H9 (cell line): ENCODE measurements at regions not wholly inside any gene's neighbourhood (a gene's known extent, or its start where the extent isn't known, plus 50 kb on each side); places are given as distances from the start of the nearest gene placed in this dataset.
A peak's percentile ranks its signal among the peaks of the same experiment; 100 is the strongest.

Experiments used
- DNase-seq: peaks from one replicate; pipeline ENCODE4 v3.0.0-alpha.2; 2017
- H2AFZ ChIP-seq: one replicate; pipeline ENCODE4 v1.6.1; 2013; ENCODE audit warnings: mild to moderate bottlenecking, low read length, control low read depth, moderate library complexity
- H2AK5ac ChIP-seq: 2 replicates; pipeline ENCODE4 v1.6.1; 2013; ENCODE audit warnings: low read length, control low read depth, mixed read lengths; ENCODE audit not compliant: insufficient read length
- H2BK120ac ChIP-seq: one replicate; pipeline ENCODE4 v1.6.1; 2013; ENCODE audit warnings: low read depth, mild to moderate bottlenecking, low read length, control low read depth, inconsistent platforms; ENCODE audit not compliant: poor library complexity, severe bottlenecking
- H2BK12ac ChIP-seq: 2 replicates; pipeline ENCODE4 v1.6.1; 2013; ENCODE audit warnings: low read length, control low read depth, mixed read lengths, low read depth; ENCODE audit not compliant: insufficient read length
- H2BK15ac ChIP-seq: 2 replicates; pipeline ENCODE4 v1.6.1; 2013; ENCODE audit warnings: low read depth, low read length, control low read depth
- H2BK20ac ChIP-seq: one replicate; pipeline ENCODE4 v1.6.1; 2013; ENCODE audit warnings: low read depth, mild to moderate bottlenecking, low read length, control low read depth, inconsistent platforms; ENCODE audit not compliant: poor library complexity, severe bottlenecking
- H2BK5ac ChIP-seq: 2 replicates; pipeline ENCODE4 v1.6.1; 2013; ENCODE audit warnings: low read length, control low read depth, mixed read lengths; ENCODE audit not compliant: insufficient read length
- H3K14ac ChIP-seq: 2 replicates; pipeline ENCODE4 v1.6.1; 2013; ENCODE audit warnings: low read length, control low read depth; ENCODE audit not compliant: insufficient read depth
- H3K18ac ChIP-seq: 2 replicates; pipeline ENCODE4 v1.6.1; 2013; ENCODE audit warnings: low read depth, mild to moderate bottlenecking, mixed read lengths, low read length, control low read depth; ENCODE audit not compliant: insufficient read length
- H3K23ac ChIP-seq: 2 replicates; pipeline ENCODE4 v1.6.1; 2013; ENCODE audit warnings: low read length, control low read depth, mixed read lengths, low read depth; ENCODE audit not compliant: insufficient read length
- H3K23me2 ChIP-seq: 2 replicates; pipeline ENCODE4 v1.6.1; 2013; ENCODE audit warnings: low read depth, mild to moderate bottlenecking, mixed read lengths, low read length, control low read depth; ENCODE audit not compliant: insufficient read length, poor library complexity, severe bottlenecking
- H3K27ac ChIP-seq: 2 replicates; pipeline ENCODE4 v1.5.1; 2013; ENCODE audit warnings: low read length, control low read depth, mixed read lengths, low read depth; ENCODE audit not compliant: insufficient read length
- H3K27me3 ChIP-seq: 2 replicates; pipeline ENCODE4 v1.6.1; 2013; ENCODE audit warnings: low read length, control low read depth, inconsistent platforms; ENCODE audit not compliant: insufficient read depth
- H3K4ac ChIP-seq: 2 replicates; pipeline ENCODE4 v1.6.1; 2013; ENCODE audit warnings: low read depth, mild to moderate bottlenecking, control low read depth, inconsistent platforms, low read length, moderate library complexity
- H3K4me1 ChIP-seq: 2 replicates; pipeline ENCODE4 v1.6.1; 2013; ENCODE audit warnings: low read length, control low read depth, inconsistent platforms; ENCODE audit not compliant: insufficient read depth
- H3K4me2 ChIP-seq: 2 replicates; pipeline ENCODE4 v1.6.1; 2013; ENCODE audit warnings: low read length, control low read depth, mixed read lengths; ENCODE audit not compliant: insufficient read length, insufficient read depth
- H3K56ac ChIP-seq: 2 replicates; pipeline ENCODE4 v1.6.1; 2013; ENCODE audit warnings: low read depth, mild to moderate bottlenecking, mixed read lengths, low read length, control low read depth; ENCODE audit not compliant: insufficient read length
- H3K79me1 ChIP-seq: 2 replicates; pipeline ENCODE4 v1.6.1; 2013; ENCODE audit warnings: low read depth, mild to moderate bottlenecking, moderate library complexity, low read length, control low read depth, inconsistent platforms; ENCODE audit not compliant: insufficient read depth, poor library complexity, severe bottlenecking
- H3K79me2 ChIP-seq: 2 replicates; pipeline ENCODE4 v1.6.1; 2013; ENCODE audit warnings: low read length, control low read depth, inconsistent platforms; ENCODE audit not compliant: insufficient read depth
- H3K9ac ChIP-seq: 2 replicates; pipeline ENCODE4 v1.6.1; 2013; ENCODE audit warnings: low read length, control low read depth, mixed read lengths; ENCODE audit not compliant: insufficient read length; ENCODE audit errors: extremely low read depth
- H3K9me3 ChIP-seq: one replicate; pipeline ENCODE4 v1.6.1; 2013; ENCODE audit warnings: low read depth, low read length, inconsistent platforms; ENCODE audit not compliant: control insufficient read depth
- H3T11ph ChIP-seq: one replicate; pipeline ENCODE4 v1.6.1; 2013; ENCODE audit warnings: mild to moderate bottlenecking, low read length, control low read depth, inconsistent platforms
- H4K20me1 ChIP-seq: one replicate; pipeline ENCODE4 v1.6.1; 2013; ENCODE audit not compliant: control insufficient read depth, insufficient read length, insufficient read depth
- H4K5ac ChIP-seq: 2 replicates; pipeline ENCODE4 v1.6.1; 2013; ENCODE audit warnings: low read depth, mild to moderate bottlenecking, mixed read lengths, low read length, control low read depth; ENCODE audit not compliant: insufficient read length
- H4K8ac ChIP-seq: replicated peaks from 2 replicates; pipeline ENCODE4 v1.6.1; 2013; ENCODE audit warnings: low read length, control low read depth, mixed read lengths, low read depth; ENCODE audit not compliant: insufficient read length
- H4K91ac ChIP-seq: 2 replicates; pipeline ENCODE4 v1.6.1; 2013; ENCODE audit warnings: low read depth, mild to moderate bottlenecking, moderate library complexity, mixed read lengths, low read length, control low read depth; ENCODE audit not compliant: insufficient read length
- H3K27ac Mint-ChIP-seq, 3 experiments: 2 replicates in 2 of 3; 3 replicates in 1 of 3; pipeline ENCODE4 v1.8.0; 2020 to 2021; ENCODE audit warnings: mixed read lengths in 3 of 3, mild to moderate bottlenecking in 1 of 3, moderate library complexity in 1 of 3
- H3K27me3 Mint-ChIP-seq: 2 replicates; pipeline ENCODE4 v1.8.0; 2021; ENCODE audit warnings: low read depth, mild to moderate bottlenecking, moderate library complexity, mixed read lengths
- H3K36me3 Mint-ChIP-seq, 3 experiments: 2 replicates in 2 of 3; 3 replicates in 1 of 3; pipeline ENCODE4 v1.8.0; 2020 to 2021; ENCODE audit warnings: low read depth in 3 of 3, mixed read lengths in 3 of 3; ENCODE audit not compliant: insufficient read depth in 1 of 3
- H3K4me1 Mint-ChIP-seq, 2 experiments: 2 replicates each; pipeline ENCODE4 v1.8.0; 2020; ENCODE audit warnings: mixed read lengths in 2 of 2
- H3K4me3 Mint-ChIP-seq, 2 experiments: 2 replicates in 1 of 2; 3 replicates in 1 of 2; pipeline ENCODE4 v1.8.0; 2020 to 2021; ENCODE audit warnings: mild to moderate bottlenecking in 2 of 2, mixed read lengths in 2 of 2, moderate library complexity in 1 of 2
- H3K9me3 Mint-ChIP-seq, 2 experiments: 2 replicates in 1 of 2; 3 replicates in 1 of 2; pipeline ENCODE4 v1.8.0; 2020; ENCODE audit warnings: mild to moderate bottlenecking in 2 of 2, mixed read lengths in 2 of 2, moderate library complexity in 1 of 2
- CTCF ChIP-seq: fragments of 200-600 bp; sonication (generic); conservative IDR thresholded peaks from 3 replicates; pipeline ENCODE4 v1.8.0; 2021; ENCODE audit warnings: antibody characterized with exemption, mild to moderate bottlenecking
- WGBS: extraction: QIAGEN DNeasy Blood & Tissue Kit; methylation state at CpG from one replicate; pipeline ENCODE4 v1.1.7; 2013; ENCODE audit warnings: missing lambda C conversion rate, low lambda C conversion rate, mixed read lengths; ENCODE audit not compliant: insufficient read length; ENCODE audit errors: extremely low coverage; 5-methylcytosine and 5-hydroxymethylcytosine counted together

GRCh38 chr2:59462422-59463197 is 1090.8 kb downstream of the BCL11A start:
- H2BK12ac ChIP-seq = no peak overlapping the region
- no peaks in the 10 kb centered on the region for H3K23me2 ChIP-seq
- no peaks in the 10 kb centered on the region for H3K9me3 ChIP-seq
- H3K9me3 Mint-ChIP-seq = peaks cover 3 to 8% of the 10 kb centered on the region in 2 experiments; a peak in 3 of 5 replicates
- no peak overlapping the region for H3K56ac ChIP-seq
- no peak overlapping the region for H2BK5ac ChIP-seq
- no peak overlapping the region for H3K4me2 ChIP-seq
- no peak overlapping the region for H4K5ac ChIP-seq
- DNase-seq = no peak
- H3K27me3 Mint-ChIP-seq = 0 out of 2 replicates have a peak, but pooled peaks cover 2% of the 10 kb centered on the region
- H3K23ac ChIP-seq = no peak overlapping the region
- H3K4me1 Mint-ChIP-seq = peaks cover 19 to 21% of the 10 kb centered on the region in 2 experiments
- no peak overlapping the region for H3K9ac ChIP-seq
- no peak overlapping the region for H2BK15ac ChIP-seq
- no peak overlapping the region for H3K27ac ChIP-seq
- no peak overlapping the region for H4K91ac ChIP-seq
- no peak overlapping the region for H3K4me3 Mint-ChIP-seq
- H3K27me3 ChIP-seq = no peaks in the 10 kb centered on the region
- H3K79me1 ChIP-seq = no peaks in the 10 kb centered on the region
- no peak overlapping the region for H2BK20ac ChIP-seq
- no CpG with 5 or more reads among the region's 7 CpGs for WGBS
- no peak overlapping the region for H3K4ac ChIP-seq
- H3K27ac Mint-ChIP-seq = no peak overlapping the region; a peak in 1 of 7 replicates
- no peaks in the 10 kb centered on the region for H3K79me2 ChIP-seq
- no peak overlapping the region for H2AK5ac ChIP-seq
- no peak overlapping the region for H3T11ph ChIP-seq
- H3K4me1 ChIP-seq = no peaks in the 10 kb centered on the region
- no peak overlapping the region for H2AFZ ChIP-seq
- no peak overlapping the region for H2BK120ac ChIP-seq
- peaks cover 0 to 8% (median 0%) of the 10 kb centered on the region in 3 experiments; a peak in 3 of 7 replicates for H3K36me3 Mint-ChIP-seq
- no peak overlapping the region for H3K14ac ChIP-seq
- H4K8ac ChIP-seq = no peak overlapping the region
- H4K20me1 ChIP-seq = no peaks in the 10 kb centered on the region
- no peak overlapping the region for H3K18ac ChIP-seq
- peak; percentile 42; the same call in 2 of the 3 replicates for TF ChIP-seq CTCF
